Immature natural killer cell (primary cell): ENCODE measurements at regions not wholly inside any gene's neighbourhood (a gene's known extent, or its start where the extent isn't known, plus 50 kb on each side); places are given as distances from the start of the nearest gene placed in this dataset.

ENCODE experiments used
- DNase-seq, 3 donors: peaks; one replicate each; pipeline ENCODE4 v3.0.0; 2022; ENCODE audit warnings: mixed read lengths in 1 of 3
- H3K27ac Mint-ChIP-seq, 6 donors: one replicate each; pipeline ENCODE4 v1.8.0; 2020; ENCODE audit warnings: mixed read lengths in 6 of 6, mild to moderate bottlenecking in 5 of 6, inconsistent platforms in 4 of 6, moderate library complexity in 3 of 6
- H3K27me3 Mint-ChIP-seq, 3 donors: one replicate each; pipeline ENCODE4 v1.8.0; 2020 to 2021; ENCODE audit warnings: low read depth in 3 of 3, mild to moderate bottlenecking in 3 of 3, mixed read lengths in 3 of 3, moderate library complexity in 3 of 3, inconsistent platforms in 1 of 3
- H3K36me3 Mint-ChIP-seq, 3 donors: one replicate each; pipeline ENCODE4 v1.8.0; 2020; ENCODE audit warnings: mixed read lengths in 3 of 3, inconsistent platforms in 2 of 3, mild to moderate bottlenecking in 2 of 3
- H3K4me1 Mint-ChIP-seq, 2 donors: one replicate each; pipeline ENCODE4 v1.8.0; 2020; ENCODE audit warnings: inconsistent platforms in 2 of 2, mild to moderate bottlenecking in 2 of 2, mixed read lengths in 2 of 2, moderate library complexity in 1 of 2
- H3K4me3 Mint-ChIP-seq, 5 donors: one replicate each; pipeline ENCODE4 v1.8.0; 2020; ENCODE audit warnings: mild to moderate bottlenecking in 5 of 5, mixed read lengths in 5 of 5, inconsistent platforms in 3 of 5, moderate library complexity in 3 of 5
- H3K9me3 Mint-ChIP-seq, 6 donors: one replicate each; pipeline ENCODE4 v1.8.0; 2020; ENCODE audit warnings: mild to moderate bottlenecking in 6 of 6, mixed read lengths in 6 of 6, inconsistent platforms in 4 of 6, moderate library complexity in 3 of 6

- Mint-ChIP-seq H3K4me3 (no peak overlapping the region), H3K27ac (no peak overlapping the region)
- no peak for DNase-seq
Observed at GRCh38 chr4:112751447-112751846, 114.5 kb downstream of the LARP7 start.

GRCh38 chr4:112752061-112752460 lies 115.1 kb downstream of the LARP7 start:
- Mint-ChIP-seq H3K4me1 (no peaks in the 10 kb centered on the region), H3K27me3 (peaks cover 2 to 7% (median 2%) of the 10 kb centered on the region in 3 donors), H3K36me3 (no peaks in the 10 kb centered on the region), H3K9me3 (no peaks in the 10 kb centered on the region), H3K27ac (no peak overlapping the region), H3K4me3 (no peak overlapping the region)
- no peak for DNase-seq

More at GRCh38 chr4:112751447-112751846, 114.5 kb downstream of the LARP7 start:
- no peaks in the 10 kb centered on the region for H3K36me3 Mint-ChIP-seq
- H3K9me3 Mint-ChIP-seq = no peaks in the 10 kb centered on the region
- no peaks in the 10 kb centered on the region for H3K4me1 Mint-ChIP-seq
- peaks cover 2 to 7% (median 2%) of the 10 kb centered on the region in 3 donors for H3K27me3 Mint-ChIP-seq

- H3K4me1 Mint-ChIP-seq = no peaks in the 10 kb centered on the region
- H3K36me3 Mint-ChIP-seq = no peaks in the 10 kb centered on the region
- H3K27ac Mint-ChIP-seq = no peak overlapping the region
- DNase-seq = no peak
- no peaks in the 10 kb centered on the region for H3K9me3 Mint-ChIP-seq
- H3K4me3 Mint-ChIP-seq = no peak overlapping the region
- H3K27me3 Mint-ChIP-seq = peaks cover 2 to 7% (median 2%) of the 10 kb centered on the region in 3 donors
Observed at GRCh38 chr4:112752510-112752909, 115.6 kb downstream of the LARP7 start.

GRCh38 chr4:112753333-112753732 lies 116.4 kb downstream of the LARP7 start:
- no peaks in the 10 kb centered on the region for H3K36me3 Mint-ChIP-seq
- DNase-seq = no peak
- no peaks in the 10 kb centered on the region for H3K9me3 Mint-ChIP-seq
- H3K27me3 Mint-ChIP-seq = peaks cover 2 to 7% (median 2%) of the 10 kb centered on the region in 3 donors
- H3K27ac Mint-ChIP-seq = no peak overlapping the region
- no peaks in the 10 kb centered on the region for H3K4me1 Mint-ChIP-seq
- H3K4me3 Mint-ChIP-seq = no peak overlapping the region

- H3K27me3 Mint-ChIP-seq = peaks cover 0 to 2% (median 0%) of the 10 kb centered on the region in 3 donors
- no peaks in the 10 kb centered on the region for H3K36me3 Mint-ChIP-seq
- no peak overlapping the region for H3K4me3 Mint-ChIP-seq
- no peak overlapping the region for H3K27ac Mint-ChIP-seq
- H3K9me3 Mint-ChIP-seq = no peaks in the 10 kb centered on the region
- no peak for DNase-seq
- no peaks in the 10 kb centered on the region for H3K4me1 Mint-ChIP-seq
Observed at GRCh38 chr4:112759313-112759712, 122.4 kb downstream of the LARP7 start.

- no peak overlapping the region for H3K4me3 Mint-ChIP-seq
- DNase-seq = peak in 1 of 3 donors; percentile 3
Observed at GRCh38 chr4:112765317-112765974, 128.5 kb downstream of the LARP7 start.

GRCh38 chr4:112766422-112766821 lies 129.5 kb downstream of the LARP7 start:
- DNase-seq = no peak
- H3K9me3 Mint-ChIP-seq = no peaks in the 10 kb centered on the region

More at GRCh38 chr4:112765317-112765974, 128.5 kb downstream of the LARP7 start:
- H3K27me3 Mint-ChIP-seq = peaks cover 0 to 2% (median 2%) of the 10 kb centered on the region in 3 donors
- H3K27ac Mint-ChIP-seq = no peak overlapping the region
- no peaks in the 10 kb centered on the region for H3K36me3 Mint-ChIP-seq
- no peaks in the 10 kb centered on the region for H3K4me1 Mint-ChIP-seq
- H3K9me3 Mint-ChIP-seq = no peaks in the 10 kb centered on the region

GRCh38 chr4:112767386-112767785 lies 130.4 kb downstream of the LARP7 start:
- Mint-ChIP-seq H3K4me1 (no peaks in the 10 kb centered on the region), H3K27ac (no peak overlapping the region), H3K9me3 (no peaks in the 10 kb centered on the region), H3K4me3 (no peak overlapping the region), H3K36me3 (no peaks in the 10 kb centered on the region), H3K27me3 (peaks cover 0 to 5% (median 2%) of the 10 kb centered on the region in 3 donors)
- no peak for DNase-seq

More at GRCh38 chr4:112766422-112766821, 129.5 kb downstream of the LARP7 start:
- Mint-ChIP-seq H3K27me3 (peaks cover 0 to 5% (median 2%) of the 10 kb centered on the region in 3 donors), H3K27ac (no peak overlapping the region), H3K4me3 (no peak overlapping the region), H3K4me1 (no peaks in the 10 kb centered on the region), H3K36me3 (no peaks in the 10 kb centered on the region)

- H3K9me3 Mint-ChIP-seq = no peaks in the 10 kb centered on the region
- H3K4me3 Mint-ChIP-seq = no peak overlapping the region
- H3K27ac Mint-ChIP-seq = no peak overlapping the region
- DNase-seq = no peak
- no peaks in the 10 kb centered on the region for H3K4me1 Mint-ChIP-seq
- no peaks in the 10 kb centered on the region for H3K36me3 Mint-ChIP-seq
- peaks cover 0 to 9% (median 0%) of the 10 kb centered on the region in 3 donors for H3K27me3 Mint-ChIP-seq
Observed at GRCh38 chr4:112770114-112770513, 133.2 kb downstream of the LARP7 start.

- peaks cover 0 to 7% (median 0%) of the 10 kb centered on the region in 3 donors for H3K27me3 Mint-ChIP-seq
- no peaks in the 10 kb centered on the region for H3K4me1 Mint-ChIP-seq
- H3K36me3 Mint-ChIP-seq = no peaks in the 10 kb centered on the region
- no peaks in the 10 kb centered on the region for H3K9me3 Mint-ChIP-seq
- no peak overlapping the region for H3K4me3 Mint-ChIP-seq
- H3K27ac Mint-ChIP-seq = no peak overlapping the region
- DNase-seq = no peak
Observed at GRCh38 chr4:112775801-112776200, 138.9 kb downstream of the LARP7 start.

GRCh38 chr4:112776535-112776934 lies 139.6 kb downstream of the LARP7 start:
- no peak overlapping the region for H3K4me3 Mint-ChIP-seq
- peaks cover 0 to 4% (median 0%) of the 10 kb centered on the region in 3 donors for H3K27me3 Mint-ChIP-seq
- no peaks in the 10 kb centered on the region for H3K36me3 Mint-ChIP-seq
- no peaks in the 10 kb centered on the region for H3K9me3 Mint-ChIP-seq
- no peak for DNase-seq
- no peak overlapping the region for H3K27ac Mint-ChIP-seq
- H3K4me1 Mint-ChIP-seq = no peaks in the 10 kb centered on the region

- Mint-ChIP-seq H3K27me3 (no peaks in the 10 kb centered on the region), H3K9me3 (no peaks in the 10 kb centered on the region), H3K36me3 (no peaks in the 10 kb centered on the region), H3K27ac (no peak overlapping the region), H3K4me3 (no peak overlapping the region), H3K4me1 (no peaks in the 10 kb centered on the region)
- no peak for DNase-seq
Observed at GRCh38 chr4:112778520-112778919, 141.6 kb downstream of the LARP7 start.

GRCh38 chr4:112793033-112793432 lies 156.1 kb downstream of the LARP7 start:
- Mint-ChIP-seq H3K27ac (no peak overlapping the region), H3K9me3 (peaks cover 0 to 2% (median 0%) of the 10 kb centered on the region in 6 donors), H3K27me3 (peaks cover 0 to 4% (median 2%) of the 10 kb centered on the region in 3 donors), H3K4me3 (no peak overlapping the region), H3K36me3 (no peaks in the 10 kb centered on the region), H3K4me1 (no peaks in the 10 kb centered on the region)
- DNase-seq = no peak

GRCh38 chr4:112800001-112800400 lies 163.1 kb downstream of the LARP7 start:
- Mint-ChIP-seq H3K36me3 (no peaks in the 10 kb centered on the region), H3K27ac (no peak overlapping the region), H3K9me3 (peaks cover 0 to 2% (median 0%) of the 10 kb centered on the region in 6 donors), H3K4me1 (no peaks in the 10 kb centered on the region), H3K27me3 (no peaks in the 10 kb centered on the region), H3K4me3 (no peak overlapping the region)
- no peak for DNase-seq

GRCh38 chr4:112801341-112801740 lies 164.4 kb downstream of the LARP7 start:
- no peak overlapping the region for H3K27ac Mint-ChIP-seq
- H3K36me3 Mint-ChIP-seq = no peaks in the 10 kb centered on the region
- no peaks in the 10 kb centered on the region for H3K27me3 Mint-ChIP-seq
- no peak for DNase-seq
- no peak overlapping the region for H3K4me3 Mint-ChIP-seq
- H3K9me3 Mint-ChIP-seq = peaks cover 0 to 2% (median 0%) of the 10 kb centered on the region in 6 donors
- H3K4me1 Mint-ChIP-seq = no peaks in the 10 kb centered on the region
